PC-3 (cell line): ENCODE measurements at regions not wholly inside any gene's neighbourhood (a gene's known extent, or its start where the extent isn't known, plus 50 kb on each side); places are given as distances from the start of the nearest gene placed in this dataset.

Experiments used
- ATAC-seq: fragments of 200-7000 bp; cut with Tn5 transposase; 2 replicates; pipeline ENCODE4 v1.9.1; 2020; ENCODE audit warnings: mild to moderate bottlenecking, moderate library complexity
- BruUV-seq: library from RNA; stranded (reverse); fragments of 400-500 nt; replicated peaks from 2 replicates; lab custom pipeline; 2021; lab: Mats Ljungman, UMichigan
- CTCF ChIA-PET: fragments of 300-600 bp; sonication (Branson Sonifier 250); formaldehyde crosslinking; loops from one replicate; lab custom pipeline; 2022; ENCODE audit warnings: antibody characterized with exemption; lab: Charles Lee
- POLR2A ChIA-PET: fragments of 300-600 bp; sonication (Branson Sonifier 250); formaldehyde crosslinking; loops from one replicate; lab custom pipeline; 2022; ENCODE audit warnings: antibody characterized with exemption; ENCODE audit not compliant: unreplicated experiment; lab: Charles Lee
- DNase-seq: peaks from one replicate; pipeline ENCODE4 v3.0.0-alpha.2; 2015
- H2AFZ ChIP-seq: fragments of 300-600 bp; sonication (generic); 2 replicates; pipeline ENCODE4 v1.6.0; 2016; ENCODE audit warnings: antibody characterized with exemption, low read length
- H3F3A ChIP-seq: fragments of 300-600 bp; sonication (generic); one replicate; pipeline ENCODE4 v1.6.0; 2017; ENCODE audit warnings: antibody characterized with exemption, low read length, control low read depth, mild to moderate bottlenecking; ENCODE audit not compliant: unreplicated experiment
- H3K27ac ChIP-seq: fragments of 300-600 bp; sonication (generic); 2 replicates; pipeline ENCODE4 v1.5.1; 2016; ENCODE audit warnings: mild to moderate bottlenecking, low read length
- H3K27me3 ChIP-seq: fragments of 300-600 bp; sonication (generic); 2 replicates; pipeline ENCODE4 v1.6.1; 2016; ENCODE audit warnings: low read length, mixed read lengths
- H3K36me3 ChIP-seq: fragments of 300-600 bp; sonication (generic); 2 replicates; pipeline ENCODE4 v1.6.1; 2016; ENCODE audit warnings: low read depth, mixed run types, low read length, mixed read lengths
- H3K4me1 ChIP-seq: fragments of 300-600 bp; sonication (generic); 2 replicates; pipeline ENCODE4 v1.5.1; 2016; ENCODE audit warnings: low read length; ENCODE audit not compliant: insufficient read depth
- H3K4me2 ChIP-seq: fragments of 300-600 bp; sonication (generic); 2 replicates; pipeline ENCODE4 v1.6.0; 2016; ENCODE audit warnings: low read length
- H3K4me3 ChIP-seq: fragments of 300-600 bp; sonication (generic); 2 replicates; pipeline ENCODE4 v1.5.1; 2016; ENCODE audit warnings: mild to moderate bottlenecking, low read length, mixed read lengths
- H3K79me2 ChIP-seq: fragments of 300-600 bp; sonication (generic); 2 replicates; pipeline ENCODE4 v1.6.1; 2017; ENCODE audit warnings: low read length, mixed read lengths
- H3K9ac ChIP-seq: fragments of 300-600 bp; sonication (generic); 2 replicates; pipeline ENCODE4 v1.6.0; 2016; ENCODE audit warnings: mild to moderate bottlenecking, low read length
- H3K9me2 ChIP-seq: fragments of 300-600 bp; sonication (generic); replicated peaks from 2 replicates; pipeline ENCODE4 v1.6.1; 2016; ENCODE audit warnings: mixed run types, low read length, mixed read lengths
- H3K9me3 ChIP-seq: fragments of 300-600 bp; sonication (generic); 2 replicates; pipeline ENCODE4 v1.6.1; 2016; ENCODE audit warnings: low read length, mixed read lengths
- H4K20me1 ChIP-seq: fragments of 300-600 bp; sonication (generic); 2 replicates; pipeline ENCODE4 v1.6.1; 2016; ENCODE audit warnings: low read length, mixed read lengths
- EZH2 ChIP-seq: fragments of 300-600 bp; sonication (generic); IDR thresholded peaks from one replicate; pipeline ENCODE4 v1.6.1; 2017; ENCODE audit warnings: antibody characterized with exemption, mild to moderate bottlenecking, low read length; ENCODE audit not compliant: unreplicated experiment
- EZH2phosphoT487 ChIP-seq: fragments of 300-600 bp; sonication (generic); IDR thresholded peaks from 2 replicates; pipeline ENCODE4 v1.6.1; 2018; ENCODE audit warnings: mild to moderate bottlenecking, antibody characterized with exemption, low read length, borderline replicate concordance
- intact Hi-C: fragments of 100-400 bp; cut with micrococcal nuclease; formaldehyde crosslinking; loops from 2 replicates; pipeline ENCODE4 v1.9.0; 2023
- TF ChIP-seq, protein P1 (sequence below): fragments of 300-600 bp; sonication (generic); conservative IDR thresholded peaks from 2 replicates; pipeline ENCODE4 v1.5.1; 2017; ENCODE audit warnings: antibody characterized with exemption, low read depth, mild to moderate bottlenecking, low read length

DNA sequence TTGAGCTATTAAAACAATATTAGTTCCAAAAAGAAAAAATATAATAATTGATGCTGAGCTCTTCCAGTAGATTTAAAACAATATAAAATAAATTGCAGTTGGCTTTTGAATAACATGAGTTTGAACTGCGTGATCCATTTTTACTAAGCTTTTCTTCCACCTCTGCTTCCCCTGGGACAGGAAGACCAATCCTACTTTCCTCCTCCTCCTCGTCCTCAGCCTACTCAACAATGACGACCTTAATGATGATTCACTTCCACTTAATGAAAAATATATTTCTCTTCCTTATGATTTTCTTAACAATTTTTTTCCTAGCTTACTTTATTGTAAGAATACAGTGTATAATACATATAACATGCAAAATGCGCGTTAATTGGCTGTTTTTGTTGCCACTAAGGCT lies 78.9 kb upstream of the THRB start:
- no TSS peak for BruUV-seq
- H3K9me3 ChIP-seq: no peaks in the 10 kb centered on the region
- H3K27me3 ChIP-seq: no peaks in the 10 kb centered on the region
- H3K27ac ChIP-seq: no peak overlapping the region
- no peaks in the 10 kb centered on the region for H4K20me1 ChIP-seq
- CTCF ChIA-PET: no interaction called here
- H3F3A ChIP-seq: no peaks in the 10 kb centered on the region
- no peaks in the 10 kb centered on the region for H3K79me2 ChIP-seq
- intact Hi-C loops: no loop called here
- DNase-seq (no peak), ATAC-seq (no peak)
- no peak overlapping the region for H3K4me3 ChIP-seq
- H2AFZ ChIP-seq: no peak overlapping the region
- TF ChIP-seq EZH2phosphoT487: no peak
- TF ChIP-seq EZH2: no peak
- TF ChIP-seq, protein P1, sequence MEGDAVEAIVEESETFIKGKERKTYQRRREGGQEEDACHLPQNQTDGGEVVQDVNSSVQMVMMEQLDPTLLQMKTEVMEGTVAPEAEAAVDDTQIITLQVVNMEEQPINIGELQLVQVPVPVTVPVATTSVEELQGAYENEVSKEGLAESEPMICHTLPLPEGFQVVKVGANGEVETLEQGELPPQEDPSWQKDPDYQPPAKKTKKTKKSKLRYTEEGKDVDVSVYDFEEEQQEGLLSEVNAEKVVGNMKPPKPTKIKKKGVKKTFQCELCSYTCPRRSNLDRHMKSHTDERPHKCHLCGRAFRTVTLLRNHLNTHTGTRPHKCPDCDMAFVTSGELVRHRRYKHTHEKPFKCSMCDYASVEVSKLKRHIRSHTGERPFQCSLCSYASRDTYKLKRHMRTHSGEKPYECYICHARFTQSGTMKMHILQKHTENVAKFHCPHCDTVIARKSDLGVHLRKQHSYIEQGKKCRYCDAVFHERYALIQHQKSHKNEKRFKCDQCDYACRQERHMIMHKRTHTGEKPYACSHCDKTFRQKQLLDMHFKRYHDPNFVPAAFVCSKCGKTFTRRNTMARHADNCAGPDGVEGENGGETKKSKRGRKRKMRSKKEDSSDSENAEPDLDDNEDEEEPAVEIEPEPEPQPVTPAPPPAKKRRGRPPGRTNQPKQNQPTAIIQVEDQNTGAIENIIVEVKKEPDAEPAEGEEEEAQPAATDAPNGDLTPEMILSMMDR: no peak
- no peaks in the 10 kb centered on the region for H3K9me2 ChIP-seq
- H3K36me3 ChIP-seq: no peaks in the 10 kb centered on the region
- POLR2A ChIA-PET: interaction anchor here (0.6 kb wide), 1 partner anchor 135 kb away, joined by 3 read pairs; no protein-coding TSS in a partner anchor
- H3K4me1 ChIP-seq: no peaks in the 10 kb centered on the region
- H3K9ac ChIP-seq: no peak overlapping the region
- no peak overlapping the region for H3K4me2 ChIP-seq

- BruUV-seq: no TSS peak
- Histone ChIP-seq H2AFZ (no peak overlapping the region), H3K27me3 (no peaks in the 10 kb centered on the region), H3K9ac (no peak overlapping the region), H3K36me3 (no peaks in the 10 kb centered on the region), H4K20me1 (no peaks in the 10 kb centered on the region), H3K9me3 (no peaks in the 10 kb centered on the region), H3F3A (no peaks in the 10 kb centered on the region), H3K4me1 (no peaks in the 10 kb centered on the region), H3K4me2 (no peak overlapping the region), H3K79me2 (no peaks in the 10 kb centered on the region), H3K4me3 (no peak overlapping the region), H3K9me2 (no peaks in the 10 kb centered on the region), H3K27ac (no peak overlapping the region)
- ATAC-seq (no peak), DNase-seq (no peak)
- intact Hi-C loops: no loop called here
- ChIA-PET POLR2A (no interaction called here), CTCF (no interaction called here)
- TF ChIP-seq, protein P1: no peak
- TF ChIP-seq EZH2phosphoT487: no peak
- TF ChIP-seq EZH2: no peak
Observed at GRCh38 chr3:24578324-24578723, 83.7 kb upstream of the THRB start.

DNA sequence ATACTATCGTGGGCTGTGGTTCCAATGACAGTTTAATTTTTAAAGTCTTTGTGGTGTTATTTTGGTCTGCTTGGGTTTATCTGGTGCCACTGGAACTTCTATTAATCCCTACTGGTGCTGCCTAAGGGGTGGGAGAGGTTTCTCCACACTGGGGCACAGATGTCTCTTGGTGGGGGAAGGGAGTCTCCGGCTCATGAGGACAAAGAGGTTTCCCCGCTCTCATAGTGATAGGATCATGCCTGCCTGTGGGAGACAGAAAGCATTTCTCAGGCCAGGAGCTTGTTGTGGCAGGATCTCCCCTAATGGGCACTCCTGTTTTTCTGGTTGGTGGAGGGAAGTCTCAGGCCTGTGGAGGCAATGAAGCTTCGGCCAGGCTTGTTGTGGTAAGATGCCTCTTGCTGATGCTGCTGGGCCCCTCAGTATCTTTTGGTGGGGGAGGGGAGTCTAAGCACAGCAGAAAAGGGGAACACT lies 84.3 kb upstream of the THRB start:
- intact Hi-C loops: no loop called here
- no peaks in the 10 kb centered on the region for H3K27me3 ChIP-seq
- H3K4me1 ChIP-seq: no peaks in the 10 kb centered on the region
- no peak overlapping the region for H3K9ac ChIP-seq
- ChIA-PET CTCF (no interaction called here), POLR2A (no interaction called here)
- H3F3A ChIP-seq: no peaks in the 10 kb centered on the region
- no peak for TF ChIP-seq EZH2
- no peak for TF ChIP-seq EZH2phosphoT487
- TF ChIP-seq, protein P1: no peak
- H2AFZ ChIP-seq: no peak overlapping the region
- no peak overlapping the region for H3K4me3 ChIP-seq
- no peaks in the 10 kb centered on the region for H3K79me2 ChIP-seq
- ATAC-seq: no peak
- H3K36me3 ChIP-seq: no peaks in the 10 kb centered on the region
- H3K9me2 ChIP-seq: no peaks in the 10 kb centered on the region
- H3K27ac ChIP-seq: no peak overlapping the region
- BruUV-seq: no TSS peak
- no peak overlapping the region for H3K4me2 ChIP-seq
- DNase-seq: no peak
- H3K9me3 ChIP-seq: no peaks in the 10 kb centered on the region
- H4K20me1 ChIP-seq: no peaks in the 10 kb centered on the region
